B cell (primary cell): ENCODE measurements at regions not wholly inside any gene's neighbourhood (a gene's known extent, or its start where the extent isn't known, plus 50 kb on each side); places are given as distances from the start of the nearest gene placed in this dataset.

Source experiments
- ATAC-seq: fragments of 200-7000 bp; cut with Tn5 transposase; one replicate; pipeline ENCODE4 v1.10.0; 2021; ENCODE audit warnings: low read depth, mild to moderate bottlenecking, moderate number of reproducible peaks, moderate library complexity
- CTCF ChIA-PET: fragments of 350-600 bp; sonication (Branson Sonifier 250); formaldehyde crosslinking; loops from one replicate; lab custom pipeline; 2021; ENCODE audit warnings: antibody characterized with exemption, inconsistent platforms; lab: Charles Lee
- POLR2A ChIA-PET: fragments of 350-600 bp; sonication (Branson Sonifier 250); formaldehyde crosslinking; loops from one replicate; lab custom pipeline; 2021; ENCODE audit warnings: antibody characterized with exemption; lab: Charles Lee
- DNase-seq: peaks from one replicate; pipeline ENCODE4 v3.0.0; 2013
- H2AFZ ChIP-seq: 2 replicates; pipeline ENCODE4 v1.6.1; 2012; ENCODE audit warnings: mild to moderate bottlenecking, low read depth, low read length; ENCODE audit not compliant: insufficient read depth, poor library complexity, severe bottlenecking
- H3K27ac ChIP-seq, 2 donors: 1 replicate in 1 of 2; 2 replicates in 1 of 2; pipeline ENCODE4 v1.5.1; 2012 to 2013; ENCODE audit warnings: low read length in 2 of 2, mild to moderate bottlenecking in 2 of 2, moderate library complexity in 1 of 2
- H3K27me3 ChIP-seq, 4 experiments: fragments of 200-600 bp in 1 of 4; sonication (generic) in 1 of 4; replicated peaks in 1 of 4; 1 replicate in 2 of 4; 2 replicates in 2 of 4; pipeline versions ENCODE4 v1.6.1 to v1.7.0; 2013 to 2016; ENCODE audit warnings: low read length in 3 of 4, mild to moderate bottlenecking in 2 of 4, mixed read lengths in 1 of 4, moderate library complexity in 1 of 4; ENCODE audit not compliant: insufficient read depth in 4 of 4, control insufficient read depth in 3 of 4; ENCODE audit errors: control extremely low read depth in 1 of 4
- H3K36me3 ChIP-seq, 2 experiments: replicated peaks in 1 of 2; 1 replicate in 1 of 2; 2 replicates in 1 of 2; pipeline versions ENCODE4 v1.6.1 to v1.7.1; 2013; ENCODE audit warnings: low read length in 1 of 2; ENCODE audit not compliant: insufficient read depth in 2 of 2, control insufficient read depth in 1 of 2; ENCODE audit errors: control extremely low read depth in 1 of 2, extremely low read depth in 1 of 2
- H3K4me1 ChIP-seq, 2 donors: fragments of 200-600 bp in 1 of 2; sonication (generic) in 1 of 2; 1 replicate in 1 of 2; 2 replicates in 1 of 2; pipeline versions ENCODE4 v1.5.1 to v1.6.1; 2013 to 2017; ENCODE audit warnings: low read length in 2 of 2; ENCODE audit not compliant: control insufficient read depth in 2 of 2, insufficient read depth in 2 of 2
- H3K4me2 ChIP-seq: replicated peaks from 2 replicates; pipeline ENCODE3; 2012; ENCODE audit warnings: mild to moderate bottlenecking, low read depth, low read length; ENCODE audit not compliant: poor library complexity, severe bottlenecking
- H3K4me3 ChIP-seq, 5 experiments: fragments of 200-600 bp in 1 of 5; sonication (generic) in 1 of 5; 1 replicate in 3 of 5; 2 replicates in 2 of 5; pipeline versions ENCODE4 v1.5.1 to v1.7.0; 2011 to 2016; ENCODE audit warnings: low read length in 4 of 5, mild to moderate bottlenecking in 4 of 5, low read depth in 2 of 5, control low read depth in 1 of 5, moderate library complexity in 1 of 5; ENCODE audit not compliant: insufficient read depth in 1 of 5; ENCODE audit errors: control extremely low read depth in 1 of 5, extremely low read depth in 1 of 5
- H3K79me2 ChIP-seq: fragments of 200-600 bp; sonication (generic); one replicate; pipeline ENCODE4 v1.6.0; 2016; ENCODE audit warnings: low read length; ENCODE audit not compliant: control insufficient read depth, insufficient read depth
- H3K9ac ChIP-seq: fragments of 200-600 bp; sonication (generic); 2 replicates; pipeline ENCODE4 v1.6.1; 2017; ENCODE audit warnings: mild to moderate bottlenecking, low read length, moderate library complexity
- H3K9me3 ChIP-seq, 3 donors: one replicate each; pipeline versions ENCODE4 v1.6.1 to v1.7.1; 2013; ENCODE audit warnings: low read length in 2 of 3; ENCODE audit not compliant: control insufficient read depth in 2 of 3, insufficient read depth in 1 of 3; ENCODE audit errors: control extremely low read depth in 1 of 3
- H4K20me1 ChIP-seq: 2 replicates; pipeline ENCODE4 v1.6.0; 2012; ENCODE audit warnings: mild to moderate bottlenecking, low read length; ENCODE audit not compliant: insufficient read depth, control insufficient read depth, poor library complexity, severe bottlenecking
- H3K27ac Mint-ChIP-seq: one replicate; pipeline ENCODE4 v1.8.0; 2021; ENCODE audit warnings: mixed read lengths
- H3K27me3 Mint-ChIP-seq: one replicate; pipeline ENCODE4 v1.8.0; 2021; ENCODE audit warnings: mixed read lengths
- H3K4me1 Mint-ChIP-seq: one replicate; pipeline ENCODE4 v1.8.0; 2021; ENCODE audit warnings: mixed read lengths
- H3K4me3 Mint-ChIP-seq: one replicate; pipeline ENCODE4 v1.8.0; 2021; ENCODE audit warnings: mixed read lengths
- H3K9me3 Mint-ChIP-seq: one replicate; pipeline ENCODE4 v1.8.0; 2022; ENCODE audit warnings: mixed read lengths; ENCODE audit not compliant: insufficient read depth
- EZH2 ChIP-seq: IDR thresholded peaks from 2 replicates; pipeline ENCODE4 v1.6.1; 2012; ENCODE audit warnings: borderline replicate concordance, low read depth, mild to moderate bottlenecking, moderate library complexity, low read length; ENCODE audit not compliant: insufficient read depth, poor library complexity, severe bottlenecking
- WGBS: methylation state at CpG from one replicate; pipeline ENCODE4 v1.1.5; 2013; ENCODE audit warnings: missing lambda C conversion rate; ENCODE audit not compliant: insufficient coverage; 5-methylcytosine and 5-hydroxymethylcytosine counted together
- intact Hi-C: fragments of 100-400 bp; cut with micrococcal nuclease; formaldehyde crosslinking; loops from one replicate; pipeline ENCODE4 v1.10.0; 2022
- TF ChIP-seq, protein P1 (sequence below): fragments of 200-600 bp; IDR thresholded peaks from one replicate; pipeline ENCODE4 v1.8.0; 2022; ENCODE audit warnings: antibody characterized with exemption, mild to moderate bottlenecking

DNA sequence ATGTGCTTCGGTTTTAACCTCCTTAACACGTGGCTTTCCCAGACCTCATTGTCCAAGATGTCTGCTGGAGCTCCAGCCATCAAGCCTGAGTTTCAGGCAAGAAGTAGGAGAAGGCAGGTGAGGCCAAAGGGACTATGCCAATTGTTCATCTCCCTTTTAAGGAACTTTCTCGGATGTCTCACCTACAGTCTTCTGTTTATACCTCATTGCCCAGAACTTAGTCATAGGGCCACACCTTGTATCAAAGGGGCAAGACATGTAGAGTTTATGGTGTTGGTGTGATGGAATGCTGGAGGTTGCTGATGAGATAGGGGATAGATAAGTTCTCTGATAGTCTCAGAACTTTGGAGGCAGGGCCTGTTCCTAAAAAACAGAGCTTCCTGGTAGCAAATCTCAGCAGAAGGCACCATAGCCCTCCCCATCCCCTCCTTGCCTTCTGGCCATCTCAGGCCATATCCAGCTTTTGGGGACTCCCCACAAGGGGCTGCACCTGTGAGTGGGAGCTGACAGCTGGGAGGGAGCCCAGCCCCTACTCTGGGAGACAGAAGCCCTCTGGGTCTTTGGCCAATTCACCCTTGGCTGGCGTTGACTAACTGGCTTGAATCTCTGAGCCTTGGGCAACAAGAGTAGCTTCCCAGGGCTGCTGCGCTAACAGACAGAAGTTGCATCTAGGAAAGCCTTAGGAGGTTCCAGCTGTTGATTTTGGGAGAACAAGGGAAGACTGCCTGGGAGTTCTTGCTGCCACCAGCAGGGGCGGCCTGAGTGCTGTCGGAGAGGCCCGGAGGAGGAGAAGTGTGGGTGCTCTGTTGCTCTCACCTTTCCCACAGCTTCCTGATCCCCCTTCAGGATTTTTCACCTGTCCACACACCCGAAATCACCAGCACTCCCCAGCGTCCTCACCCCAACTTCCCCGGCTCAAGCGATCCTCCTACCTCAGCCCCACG is 149.8 kb upstream of the THY1 start:
- H2AFZ ChIP-seq = no peak overlapping the region
- H4K20me1 ChIP-seq = no peaks in the 10 kb centered on the region
- H3K27ac ChIP-seq = no peak overlapping the region
- no peak overlapping the region for H3K9ac ChIP-seq
- H3K4me1 ChIP-seq = peaks cover 7 to 18% of the 10 kb centered on the region in 2 donors
- H3K27me3 ChIP-seq = no peaks in the 10 kb centered on the region
- Mint-ChIP-seq H3K27me3 (peaks cover 9% of the 10 kb centered on the region), H3K27ac (no peak overlapping the region), H3K9me3 (peaks cover 2% of the 10 kb centered on the region), H3K4me1 (peaks cover 13% of the 10 kb centered on the region), H3K4me3 (no peak overlapping the region)
- no peaks in the 10 kb centered on the region for H3K36me3 ChIP-seq
- no peak overlapping the region for H3K4me3 ChIP-seq
- WGBS = 94% methylated on average over 2 of the region's 13 CpGs
- TF ChIP-seq EZH2 = no peak
- TF ChIP-seq, protein P1, sequence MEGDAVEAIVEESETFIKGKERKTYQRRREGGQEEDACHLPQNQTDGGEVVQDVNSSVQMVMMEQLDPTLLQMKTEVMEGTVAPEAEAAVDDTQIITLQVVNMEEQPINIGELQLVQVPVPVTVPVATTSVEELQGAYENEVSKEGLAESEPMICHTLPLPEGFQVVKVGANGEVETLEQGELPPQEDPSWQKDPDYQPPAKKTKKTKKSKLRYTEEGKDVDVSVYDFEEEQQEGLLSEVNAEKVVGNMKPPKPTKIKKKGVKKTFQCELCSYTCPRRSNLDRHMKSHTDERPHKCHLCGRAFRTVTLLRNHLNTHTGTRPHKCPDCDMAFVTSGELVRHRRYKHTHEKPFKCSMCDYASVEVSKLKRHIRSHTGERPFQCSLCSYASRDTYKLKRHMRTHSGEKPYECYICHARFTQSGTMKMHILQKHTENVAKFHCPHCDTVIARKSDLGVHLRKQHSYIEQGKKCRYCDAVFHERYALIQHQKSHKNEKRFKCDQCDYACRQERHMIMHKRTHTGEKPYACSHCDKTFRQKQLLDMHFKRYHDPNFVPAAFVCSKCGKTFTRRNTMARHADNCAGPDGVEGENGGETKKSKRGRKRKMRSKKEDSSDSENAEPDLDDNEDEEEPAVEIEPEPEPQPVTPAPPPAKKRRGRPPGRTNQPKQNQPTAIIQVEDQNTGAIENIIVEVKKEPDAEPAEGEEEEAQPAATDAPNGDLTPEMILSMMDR = no peak
- POLR2A ChIA-PET = no interaction called here
- no peak overlapping the region for H3K4me2 ChIP-seq
- ATAC-seq (no peak), DNase-seq (no peak)
- CTCF ChIA-PET = no interaction called here
- H3K79me2 ChIP-seq = no peaks in the 10 kb centered on the region
- H3K9me3 ChIP-seq = peaks cover 0 to 5% (median 0%) of the 10 kb centered on the region in 3 donors
- intact Hi-C loops = no loop called here

DNA sequence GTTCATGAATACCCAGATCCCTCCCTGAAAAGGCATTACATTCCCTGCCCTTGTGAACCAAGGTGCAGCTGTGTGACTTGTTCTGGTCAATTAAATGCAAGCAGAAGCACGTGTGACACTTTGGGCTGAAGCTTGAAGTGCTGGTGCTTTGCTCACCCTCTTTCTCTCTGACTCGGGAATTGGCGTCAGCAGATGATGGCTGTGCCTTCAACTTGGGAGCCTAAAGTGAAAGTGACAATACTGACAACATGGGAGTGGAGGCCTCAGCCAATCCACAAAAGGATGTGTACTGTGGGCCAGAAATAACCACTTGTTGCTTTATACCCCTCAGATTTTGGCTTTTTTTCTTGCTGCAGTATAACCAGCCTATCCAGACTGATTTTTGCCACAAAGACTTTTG is 148.3 kb upstream of the THY1 start:
- Mint-ChIP-seq H3K27me3 (no peaks in the 10 kb centered on the region), H3K9me3 (peaks cover 4% of the 10 kb centered on the region), H3K4me1 (peaks cover 13% of the 10 kb centered on the region), H3K27ac (no peak overlapping the region), H3K4me3 (no peak overlapping the region)
- ChIA-PET POLR2A (no interaction called here), CTCF (no interaction called here)
- TF ChIP-seq, protein P1 = no peak
- H3K4me1 ChIP-seq = peaks cover 7 to 18% of the 10 kb centered on the region in 2 donors
- H3K79me2 ChIP-seq = no peaks in the 10 kb centered on the region
- intact Hi-C loops = no loop called here
- H3K27me3 ChIP-seq = no peaks in the 10 kb centered on the region
- H3K9me3 ChIP-seq = peaks cover 0 to 8% (median 0%) of the 10 kb centered on the region in 3 donors
- 50% methylated on average over 2 of the region's 3 CpGs for WGBS
- no peak overlapping the region for H3K4me2 ChIP-seq
- H3K27ac ChIP-seq = no peak overlapping the region
- no peak for ATAC-seq
- no peak overlapping the region for H3K4me3 ChIP-seq
- H3K36me3 ChIP-seq = no peaks in the 10 kb centered on the region
- H2AFZ ChIP-seq = no peak overlapping the region
- DNase-seq = no peak
- H4K20me1 ChIP-seq = no peaks in the 10 kb centered on the region
- no peak overlapping the region for H3K9ac ChIP-seq
